Brain microvascular endothelial cell (primary cell): ENCODE measurements at regions not wholly inside any gene's neighbourhood (a gene's known extent, or its start where the extent isn't known, plus 50 kb on each side); places are given as distances from the start of the nearest gene placed in this dataset.

Source experiments
- DNase-seq: peaks from one replicate; pipeline ENCODE4 v3.0.0-alpha.2; 2020
- H3K27ac ChIP-seq: fragments of 250-450 bp; sonication (Bioruptor Pico); 2 replicates; pipeline ENCODE4 v1.5.1; 2020; ENCODE audit warnings: mild to moderate bottlenecking, moderate library complexity
- H3K27me3 ChIP-seq: fragments of 250-450 bp; sonication (Bioruptor Pico); replicated peaks from 2 replicates; pipeline ENCODE4 v1.5.1; 2020; ENCODE audit warnings: mild to moderate bottlenecking
- H3K36me3 ChIP-seq: fragments of 250-450 bp; sonication (Bioruptor Pico); replicated peaks from 2 replicates; pipeline ENCODE4 v1.5.1; 2020; ENCODE audit warnings: mild to moderate bottlenecking
- H3K4me3 ChIP-seq: 2 replicates; pipeline ENCODE4 v1.5.1; 2011; ENCODE audit warnings: low read depth, mild to moderate bottlenecking, control low read depth, low read length, moderate library complexity
- in situ Hi-C: cut with HindIII; loops from 2 replicates; pipeline ENCODE4 v1.10.0; 2017; ENCODE audit warnings: low sequenced_read_pairs, low pct_ligation_motif_present
- TF ChIP-seq, protein P1 (sequence below): IDR thresholded peaks from 2 replicates; pipeline ENCODE4 v1.5.1; 2011; ENCODE audit warnings: low read depth, mild to moderate bottlenecking, moderate library complexity, low read length, control low read depth, inconsistent platforms; ENCODE audit errors: missing control alignments

DNA sequence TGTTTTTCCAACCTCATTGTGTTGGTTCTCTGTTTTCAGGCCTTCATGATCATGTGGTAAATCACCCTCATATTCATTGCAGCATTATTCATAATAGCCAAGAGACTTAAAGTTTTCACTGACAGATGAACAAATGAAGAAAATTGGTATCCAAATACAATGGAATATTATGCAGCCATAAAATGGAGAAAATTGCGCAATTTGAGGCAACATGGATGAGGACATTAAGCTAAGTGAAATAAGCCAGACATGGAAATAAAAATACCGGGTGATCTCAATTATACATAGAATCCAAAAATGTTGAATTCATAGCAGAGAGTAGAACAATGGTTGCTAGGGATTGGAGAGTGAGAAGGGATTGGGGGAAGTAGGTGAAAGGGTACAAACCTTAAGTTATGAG, 491.9 kb upstream of the KCNMB2 start:
- no peak overlapping the region for H3K4me3 ChIP-seq
- H3K27ac ChIP-seq: no peak overlapping the region
- no peaks in the 10 kb centered on the region for H3K27me3 ChIP-seq
- H3K36me3 ChIP-seq: no peaks in the 10 kb centered on the region
- no peak for DNase-seq
- TF ChIP-seq, protein P1, sequence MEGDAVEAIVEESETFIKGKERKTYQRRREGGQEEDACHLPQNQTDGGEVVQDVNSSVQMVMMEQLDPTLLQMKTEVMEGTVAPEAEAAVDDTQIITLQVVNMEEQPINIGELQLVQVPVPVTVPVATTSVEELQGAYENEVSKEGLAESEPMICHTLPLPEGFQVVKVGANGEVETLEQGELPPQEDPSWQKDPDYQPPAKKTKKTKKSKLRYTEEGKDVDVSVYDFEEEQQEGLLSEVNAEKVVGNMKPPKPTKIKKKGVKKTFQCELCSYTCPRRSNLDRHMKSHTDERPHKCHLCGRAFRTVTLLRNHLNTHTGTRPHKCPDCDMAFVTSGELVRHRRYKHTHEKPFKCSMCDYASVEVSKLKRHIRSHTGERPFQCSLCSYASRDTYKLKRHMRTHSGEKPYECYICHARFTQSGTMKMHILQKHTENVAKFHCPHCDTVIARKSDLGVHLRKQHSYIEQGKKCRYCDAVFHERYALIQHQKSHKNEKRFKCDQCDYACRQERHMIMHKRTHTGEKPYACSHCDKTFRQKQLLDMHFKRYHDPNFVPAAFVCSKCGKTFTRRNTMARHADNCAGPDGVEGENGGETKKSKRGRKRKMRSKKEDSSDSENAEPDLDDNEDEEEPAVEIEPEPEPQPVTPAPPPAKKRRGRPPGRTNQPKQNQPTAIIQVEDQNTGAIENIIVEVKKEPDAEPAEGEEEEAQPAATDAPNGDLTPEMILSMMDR: no peak
- in situ Hi-C loops: no loop called here

DNA sequence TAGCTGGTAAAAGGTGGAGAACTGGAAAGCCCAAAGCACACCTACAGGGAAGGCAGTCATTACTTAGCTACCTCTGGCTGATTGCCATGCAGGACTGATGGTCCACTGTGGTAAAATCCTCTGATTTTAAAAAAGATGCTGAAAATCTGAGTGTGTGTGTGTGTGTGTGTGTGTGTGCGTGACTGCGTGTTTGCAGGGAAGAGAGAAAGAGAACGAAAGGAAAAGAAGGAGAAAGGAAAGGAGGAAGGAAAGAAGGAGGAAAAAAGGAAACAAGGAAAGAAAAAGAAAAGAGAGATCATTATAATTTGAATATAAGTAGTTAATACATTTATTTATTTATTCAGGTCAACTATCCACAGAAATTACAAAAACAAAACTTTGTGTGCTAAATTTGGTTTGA, 488.7 kb upstream of the KCNMB2 start:
- Histone ChIP-seq H3K4me3 (no peak overlapping the region), H3K27me3 (no peaks in the 10 kb centered on the region), H3K27ac (no peak overlapping the region), H3K36me3 (no peaks in the 10 kb centered on the region)
- TF ChIP-seq, protein P1: no peak
- no peak for DNase-seq
- in situ Hi-C loops: no loop called here

DNA sequence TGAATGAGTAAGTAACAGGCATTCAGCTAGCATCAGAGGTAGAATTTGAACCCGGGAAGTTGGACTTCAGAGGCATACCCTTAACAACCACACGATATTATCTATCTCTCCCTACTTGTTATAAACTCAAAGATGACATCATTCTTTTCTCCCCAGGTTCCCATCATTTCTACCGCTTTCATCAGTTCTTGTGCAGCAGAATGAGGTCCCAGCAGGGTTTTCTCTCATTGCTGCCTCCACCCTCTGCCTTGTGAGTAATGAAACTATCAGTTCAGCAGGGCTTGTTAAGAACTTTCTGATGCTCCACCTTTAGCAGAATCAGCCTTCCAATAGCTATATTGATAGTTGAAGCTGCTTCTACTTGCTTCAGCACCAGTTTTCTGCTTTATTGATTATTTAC, 487.5 kb upstream of the KCNMB2 start:
- DNase-seq: no peak
- no peak overlapping the region for H3K4me3 ChIP-seq
- H3K36me3 ChIP-seq: no peaks in the 10 kb centered on the region
- TF ChIP-seq, protein P1: no peak
- no peaks in the 10 kb centered on the region for H3K27me3 ChIP-seq
- H3K27ac ChIP-seq: no peak overlapping the region
- in situ Hi-C loops: no loop called here

DNA sequence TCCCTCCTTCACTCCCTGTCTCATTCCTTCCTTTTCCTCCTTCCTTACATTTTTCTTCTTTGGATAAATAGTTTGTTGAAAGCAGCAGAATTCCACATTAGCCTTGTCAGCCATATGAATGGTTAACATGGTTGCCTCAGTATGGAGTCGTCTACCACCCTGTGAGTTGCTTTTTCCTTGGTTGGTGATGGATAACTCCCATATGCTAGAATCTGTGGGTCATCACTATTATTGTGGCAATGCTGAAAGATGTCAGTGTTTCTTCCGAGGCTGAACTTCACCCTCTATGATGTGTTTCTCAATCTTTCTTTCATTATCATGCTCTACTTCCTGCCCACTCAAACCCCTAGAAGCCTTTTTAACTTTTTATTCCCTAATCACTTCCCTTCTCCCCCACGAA, 481.8 kb upstream of the KCNMB2 start:
- Histone ChIP-seq H3K27ac (no peak overlapping the region), H3K4me3 (no peak overlapping the region), H3K27me3 (no peaks in the 10 kb centered on the region), H3K36me3 (no peaks in the 10 kb centered on the region)
- TF ChIP-seq, protein P1: no peak
- in situ Hi-C loops: no loop called here
- no peak for DNase-seq

DNA sequence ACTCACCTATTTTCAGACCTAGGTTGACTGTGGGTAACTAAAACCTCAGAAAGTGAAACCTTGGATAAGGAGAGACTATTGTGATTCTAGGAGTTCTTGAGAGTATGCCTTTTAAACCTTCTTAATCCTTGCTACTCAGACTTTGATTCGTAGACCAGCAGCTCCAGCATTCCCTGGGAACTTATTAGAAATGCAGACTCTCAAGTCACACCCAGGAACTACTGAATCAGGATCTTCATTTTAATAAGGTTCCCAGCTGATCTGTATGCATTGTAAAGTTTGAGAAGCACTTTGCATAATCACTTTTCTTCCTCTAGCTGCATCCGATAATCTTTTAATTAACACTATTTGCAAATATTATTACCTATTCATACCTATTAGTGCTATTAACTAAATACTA, 480.3 kb upstream of the KCNMB2 start:
- Histone ChIP-seq H3K4me3 (no peak overlapping the region), H3K27ac (no peak overlapping the region), H3K36me3 (no peaks in the 10 kb centered on the region), H3K27me3 (no peaks in the 10 kb centered on the region)
- DNase-seq: no peak
- in situ Hi-C loops: no loop called here
- TF ChIP-seq, protein P1: no peak

DNA sequence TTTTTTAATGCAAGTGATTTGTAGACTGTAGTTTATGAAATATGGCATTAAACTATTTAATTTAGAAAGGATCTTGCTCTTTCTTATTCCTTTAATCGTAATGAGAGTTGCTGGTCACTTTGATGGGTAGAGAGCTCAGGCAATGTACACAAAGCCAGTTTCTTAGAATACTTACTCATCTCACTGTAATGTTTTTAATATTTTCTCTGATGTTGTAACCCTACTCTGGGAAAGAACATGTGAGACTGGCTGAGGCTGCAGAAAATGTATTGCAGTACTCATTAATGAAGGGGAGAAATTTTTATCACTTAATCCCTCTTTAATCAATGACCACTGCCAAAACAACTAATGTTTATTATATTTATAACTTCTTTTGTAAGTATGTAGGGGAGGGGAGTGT, 479.4 kb upstream of the KCNMB2 start:
- Histone ChIP-seq H3K27me3 (no peaks in the 10 kb centered on the region), H3K36me3 (no peaks in the 10 kb centered on the region), H3K4me3 (no peak overlapping the region), H3K27ac (no peak overlapping the region)
- DNase-seq: no peak
- TF ChIP-seq, protein P1: no peak
- in situ Hi-C loops: no loop called here
